Liver (tissue), 8 donors: ENCODE measurements at regions not wholly inside any gene's neighbourhood (a gene's known extent, or its start where the extent isn't known, plus 50 kb on each side); places are given as distances from the start of the nearest gene placed in this dataset.

Experiments used
- DNase-seq: peaks from one replicate; pipeline ENCODE4 v3.0.0-alpha.2; 2017; ENCODE audit warnings: low spot score
- H3K27ac ChIP-seq, 2 donors: one replicate each; pipeline ENCODE4 v1.7.0; 2013; ENCODE audit warnings: inconsistent platforms in 2 of 2, low read length in 2 of 2, control low read depth in 1 of 2, low read depth in 1 of 2, mild to moderate bottlenecking in 1 of 2
- H3K27me3 ChIP-seq, 4 donors: one replicate each; pipeline versions ENCODE4 v1.6.1 to v1.7.0; 2013; ENCODE audit warnings: low read length in 3 of 4, inconsistent platforms in 1 of 4, mild to moderate bottlenecking in 1 of 4, moderate library complexity in 1 of 4; ENCODE audit not compliant: control insufficient read depth in 4 of 4, insufficient read depth in 4 of 4
- H3K36me3 ChIP-seq, 4 donors: one replicate each; pipeline versions ENCODE4 v1.6.1 to v1.7.0; 2013; ENCODE audit warnings: low read length in 3 of 4, mild to moderate bottlenecking in 3 of 4, low read depth in 1 of 4, moderate library complexity in 1 of 4; ENCODE audit not compliant: control insufficient read depth in 4 of 4, insufficient read depth in 3 of 4
- H3K4me1 ChIP-seq, 4 donors: one replicate each; pipeline versions ENCODE4 v1.6.1 to v1.7.0; 2013; ENCODE audit warnings: low read length in 3 of 4, mild to moderate bottlenecking in 3 of 4, moderate library complexity in 1 of 4; ENCODE audit not compliant: control insufficient read depth in 4 of 4, insufficient read depth in 4 of 4
- H3K4me3 ChIP-seq, 3 donors: one replicate each; pipeline versions ENCODE4 v1.6.1 to v1.7.0; 2013; ENCODE audit warnings: low read length in 3 of 3, control low read depth in 1 of 3, low read depth in 1 of 3, mild to moderate bottlenecking in 1 of 3
- H3K9ac ChIP-seq, 2 donors: one replicate each; pipeline ENCODE4 v1.7.0; 2013; ENCODE audit warnings: low read length in 2 of 2, mild to moderate bottlenecking in 2 of 2, moderate library complexity in 2 of 2, control low read depth in 1 of 2, low read depth in 1 of 2
- H3K9me3 ChIP-seq, 4 donors: one replicate each; pipeline versions ENCODE4 v1.6.1 to v1.7.0; 2013; ENCODE audit warnings: low read length in 3 of 4; ENCODE audit not compliant: control insufficient read depth in 4 of 4
- EGR1 ChIP-seq, 2 donors: IDR thresholded peaks; 2 replicates each; pipeline ENCODE4 v1.6.1; 2016 to 2018; ENCODE audit warnings: antibody characterized with exemption in 2 of 2, low read depth in 2 of 2
- FOXA1 ChIP-seq: IDR thresholded peaks from 2 replicates; pipeline ENCODE4 v1.6.1; 2016; ENCODE audit warnings: antibody characterized with exemption
- FOXA2 ChIP-seq: IDR thresholded peaks from 2 replicates; pipeline ENCODE4 v1.6.1; 2016; ENCODE audit warnings: antibody characterized with exemption
- GABPA ChIP-seq, 2 donors: IDR thresholded peaks in 1 of 2; conservative IDR thresholded peaks in 1 of 2; 2 replicates each; pipeline ENCODE4 v1.6.1; 2016; ENCODE audit warnings: antibody characterized with exemption in 2 of 2, mild to moderate bottlenecking in 1 of 2, moderate library complexity in 1 of 2
- HNF4A ChIP-seq, 2 donors: conservative IDR thresholded peaks; 2 replicates each; pipeline ENCODE4 v1.6.1; 2016; ENCODE audit warnings: antibody characterized with exemption in 2 of 2, mild to moderate bottlenecking in 2 of 2
- HNF4G ChIP-seq: IDR thresholded peaks from 2 replicates; pipeline ENCODE4 v1.6.1; 2016; ENCODE audit warnings: antibody characterized with exemption
- JUND ChIP-seq, 2 donors: IDR thresholded peaks; 2 replicates each; pipeline ENCODE4 v1.6.1; 2016; ENCODE audit warnings: antibody characterized with exemption in 2 of 2
- NR2F2 ChIP-seq: IDR thresholded peaks from 2 replicates; pipeline ENCODE4 v1.6.1; 2016; ENCODE audit warnings: antibody characterized with exemption
- RAD21 ChIP-seq, 2 donors: IDR thresholded peaks; 2 replicates each; pipeline ENCODE4 v1.6.1; 2016; ENCODE audit warnings: antibody characterized with exemption in 2 of 2, mild to moderate bottlenecking in 2 of 2
- SP1 ChIP-seq: IDR thresholded peaks from 2 replicates; pipeline ENCODE4 v1.6.1; 2018; ENCODE audit warnings: antibody characterized with exemption, mild to moderate bottlenecking
- TAF1 ChIP-seq: conservative IDR thresholded peaks from 2 replicates; pipeline ENCODE4 v1.6.1; 2016; ENCODE audit warnings: antibody characterized with exemption, mild to moderate bottlenecking
- YY1 ChIP-seq: IDR thresholded peaks from 2 replicates; pipeline ENCODE4 v1.6.1; 2016; ENCODE audit warnings: antibody characterized with exemption, mild to moderate bottlenecking
- WGBS: extraction: QIAGEN DNeasy Blood & Tissue Kit; methylation state at CpG from one replicate; pipeline ENCODE4 v1.1.7; 2013; 5-methylcytosine and 5-hydroxymethylcytosine counted together
- TF ChIP-seq, protein P1 (sequence below): IDR thresholded peaks from 2 replicates; pipeline ENCODE4 v1.6.1; 2016; ENCODE audit warnings: antibody characterized with exemption
- TF ChIP-seq, protein P2 (sequence below): fragments of 150-350 bp; IDR thresholded peaks from 2 replicates; pipeline ENCODE4 v1.5.1; 2017; ENCODE audit warnings: improper control_type of control experiment, low read depth, low read length; ENCODE audit not compliant: missing input control
- TF ChIP-seq, protein P3 (sequence below): IDR thresholded peaks from 2 replicates; pipeline ENCODE4 v1.6.1; 2016; ENCODE audit warnings: antibody characterized with exemption
- TF ChIP-seq, protein P4 (sequence below): IDR thresholded peaks from 2 replicates; pipeline ENCODE4 v1.6.1; 2016; ENCODE audit warnings: antibody characterized with exemption, mild to moderate bottlenecking
- TF ChIP-seq, protein P5 (sequence below): IDR thresholded peaks from 2 replicates; pipeline ENCODE4 v1.6.1; 2016; ENCODE audit warnings: antibody characterized with exemption
- donor health status: healthy.
- donor health status: healthy.
- donor health status: healthy.
- donor health status: healthy.
- donor health status: healthy.

DNA sequence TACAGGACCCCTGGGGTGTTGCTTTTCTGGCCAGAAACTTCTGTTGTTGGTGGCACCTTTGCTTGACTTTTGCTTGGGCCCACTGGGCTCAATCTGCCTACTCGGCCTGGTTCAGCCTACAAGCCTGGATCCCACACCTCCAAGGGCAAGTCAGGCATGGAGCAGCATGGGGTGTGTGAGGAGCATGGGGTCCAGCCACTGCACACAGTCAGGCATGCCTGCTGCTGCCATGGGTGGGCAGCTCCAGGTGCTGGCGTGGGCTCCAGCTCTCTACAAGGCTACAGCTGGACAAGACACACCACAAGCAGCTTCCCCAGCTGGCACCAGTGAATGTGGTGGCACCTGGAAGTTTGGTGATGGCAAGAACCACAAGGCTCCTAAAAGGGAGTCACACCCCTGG, 1683.1 kb upstream of the ADGRL3 start:
- H3K36me3 ChIP-seq: no peaks in the 10 kb centered on the region
- no peak overlapping the region for H3K27ac ChIP-seq
- no peak for DNase-seq
- no peaks in the 10 kb centered on the region for H3K27me3 ChIP-seq
- H3K9me3 ChIP-seq: peaks cover 0 to 4% (median 1%) of the 10 kb centered on the region in 4 donors
- no peak overlapping the region for H3K9ac ChIP-seq
- H3K4me3 ChIP-seq: no peak overlapping the region
- no peaks in the 10 kb centered on the region for H3K4me1 ChIP-seq
- TF ChIP-seq TAF1: no peak
- TF ChIP-seq, protein P1, sequence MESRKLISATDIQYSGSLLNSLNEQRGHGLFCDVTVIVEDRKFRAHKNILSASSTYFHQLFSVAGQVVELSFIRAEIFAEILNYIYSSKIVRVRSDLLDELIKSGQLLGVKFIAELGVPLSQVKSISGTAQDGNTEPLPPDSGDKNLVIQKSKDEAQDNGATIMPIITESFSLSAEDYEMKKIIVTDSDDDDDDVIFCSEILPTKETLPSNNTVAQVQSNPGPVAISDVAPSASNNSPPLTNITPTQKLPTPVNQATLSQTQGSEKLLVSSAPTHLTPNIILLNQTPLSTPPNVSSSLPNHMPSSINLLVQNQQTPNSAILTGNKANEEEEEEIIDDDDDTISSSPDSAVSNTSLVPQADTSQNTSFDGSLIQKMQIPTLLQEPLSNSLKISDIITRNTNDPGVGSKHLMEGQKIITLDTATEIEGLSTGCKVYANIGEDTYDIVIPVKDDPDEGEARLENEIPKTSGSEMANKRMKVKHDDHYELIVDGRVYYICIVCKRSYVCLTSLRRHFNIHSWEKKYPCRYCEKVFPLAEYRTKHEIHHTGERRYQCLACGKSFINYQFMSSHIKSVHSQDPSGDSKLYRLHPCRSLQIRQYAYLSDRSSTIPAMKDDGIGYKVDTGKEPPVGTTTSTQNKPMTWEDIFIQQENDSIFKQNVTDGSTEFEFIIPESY: no peak
- TF ChIP-seq JUND (IDR thresholded peaks at IDR 0.05): no peak
- TF ChIP-seq HNF4A (conservative IDR thresholded peaks at IDR 0.05): no peak
- no peak for TF ChIP-seq EGR1 (IDR thresholded peaks at IDR 0.05; ENCODE audit: low read depth in 2 of 2)
- no peak for TF ChIP-seq FOXA2
- TF ChIP-seq NR2F2: no peak
- TF ChIP-seq FOXA1: no peak
- TF ChIP-seq YY1: no peak
- TF ChIP-seq, protein P2, sequence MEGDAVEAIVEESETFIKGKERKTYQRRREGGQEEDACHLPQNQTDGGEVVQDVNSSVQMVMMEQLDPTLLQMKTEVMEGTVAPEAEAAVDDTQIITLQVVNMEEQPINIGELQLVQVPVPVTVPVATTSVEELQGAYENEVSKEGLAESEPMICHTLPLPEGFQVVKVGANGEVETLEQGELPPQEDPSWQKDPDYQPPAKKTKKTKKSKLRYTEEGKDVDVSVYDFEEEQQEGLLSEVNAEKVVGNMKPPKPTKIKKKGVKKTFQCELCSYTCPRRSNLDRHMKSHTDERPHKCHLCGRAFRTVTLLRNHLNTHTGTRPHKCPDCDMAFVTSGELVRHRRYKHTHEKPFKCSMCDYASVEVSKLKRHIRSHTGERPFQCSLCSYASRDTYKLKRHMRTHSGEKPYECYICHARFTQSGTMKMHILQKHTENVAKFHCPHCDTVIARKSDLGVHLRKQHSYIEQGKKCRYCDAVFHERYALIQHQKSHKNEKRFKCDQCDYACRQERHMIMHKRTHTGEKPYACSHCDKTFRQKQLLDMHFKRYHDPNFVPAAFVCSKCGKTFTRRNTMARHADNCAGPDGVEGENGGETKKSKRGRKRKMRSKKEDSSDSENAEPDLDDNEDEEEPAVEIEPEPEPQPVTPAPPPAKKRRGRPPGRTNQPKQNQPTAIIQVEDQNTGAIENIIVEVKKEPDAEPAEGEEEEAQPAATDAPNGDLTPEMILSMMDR: no peak
- TF ChIP-seq, protein P3, sequence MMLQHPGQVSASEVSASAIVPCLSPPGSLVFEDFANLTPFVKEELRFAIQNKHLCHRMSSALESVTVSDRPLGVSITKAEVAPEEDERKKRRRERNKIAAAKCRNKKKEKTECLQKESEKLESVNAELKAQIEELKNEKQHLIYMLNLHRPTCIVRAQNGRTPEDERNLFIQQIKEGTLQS: no peak
- no peak for TF ChIP-seq HNF4G
- 75% methylated on average over 2 of the region's 2 CpGs for WGBS

DNA sequence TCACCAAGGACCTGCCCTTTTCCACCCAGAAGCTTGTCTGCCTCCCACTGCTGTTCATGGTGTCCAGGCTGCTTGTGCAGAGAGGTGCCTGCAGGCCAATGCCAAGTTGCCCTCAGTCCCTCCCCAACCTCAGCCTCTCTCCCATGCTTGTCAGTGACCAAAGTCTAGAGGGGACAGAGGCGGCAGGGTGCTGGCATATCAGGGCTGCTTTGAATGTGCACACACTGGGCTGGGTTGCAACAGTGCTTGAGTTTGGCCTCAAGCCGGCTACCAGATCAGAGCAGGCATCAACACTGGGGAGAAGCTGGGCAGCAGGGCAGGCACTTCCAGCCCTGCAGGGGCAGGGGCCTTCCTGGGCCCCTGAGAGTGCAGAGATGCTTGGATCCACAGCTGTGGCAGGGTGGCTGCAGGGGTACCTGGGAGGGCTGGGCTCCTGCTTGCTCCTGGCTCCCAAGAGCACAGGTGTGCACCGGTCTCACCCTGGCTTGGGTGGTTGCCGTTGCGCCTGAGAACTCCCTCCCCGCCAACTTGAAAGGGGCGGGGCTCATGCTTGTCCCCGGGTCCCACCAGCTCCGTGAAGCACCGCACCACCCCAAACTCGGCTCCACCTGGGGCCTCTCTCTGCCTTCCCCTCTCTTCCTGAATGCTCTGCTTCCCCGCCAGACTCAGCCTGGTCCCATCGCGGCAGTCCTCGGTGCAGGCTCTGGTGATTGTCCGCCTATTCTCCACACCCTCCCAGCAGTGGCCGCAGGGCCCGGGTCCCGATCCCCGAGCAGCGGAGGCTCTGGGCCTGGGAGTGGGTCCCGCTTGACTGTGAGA, 1681.9 kb upstream of the ADGRL3 start:
- 84% methylated on average over 22 of the region's 22 CpGs for WGBS
- no peak for DNase-seq
- Histone ChIP-seq H3K27ac (no peak overlapping the region), H3K36me3 (no peaks in the 10 kb centered on the region), H3K27me3 (no peaks in the 10 kb centered on the region), H3K9ac (no peak overlapping the region), H3K9me3 (peaks cover 0 to 4% (median 1%) of the 10 kb centered on the region in 4 donors), H3K4me3 (no peak overlapping the region), H3K4me1 (no peaks in the 10 kb centered on the region)
- TF ChIP-seq SP1 (no peak), RAD21 (IDR thresholded peaks at IDR 0.05) (no peak), TAF1 (no peak), FOXA1 (no peak), GABPA (IDR thresholded peaks at IDR 0.05 in 1 of 2, conservative IDR thresholded peaks at IDR 0.05 in 1 of 2) (no peak), HNF4A (conservative IDR thresholded peaks at IDR 0.05) (no peak), HNF4G (no peak), YY1 (no peak), FOXA2 (no peak), NR2F2 (no peak), JUND (IDR thresholded peaks at IDR 0.05) (no peak)
- TF ChIP-seq, protein P2: no peak
- TF ChIP-seq, protein P4, sequence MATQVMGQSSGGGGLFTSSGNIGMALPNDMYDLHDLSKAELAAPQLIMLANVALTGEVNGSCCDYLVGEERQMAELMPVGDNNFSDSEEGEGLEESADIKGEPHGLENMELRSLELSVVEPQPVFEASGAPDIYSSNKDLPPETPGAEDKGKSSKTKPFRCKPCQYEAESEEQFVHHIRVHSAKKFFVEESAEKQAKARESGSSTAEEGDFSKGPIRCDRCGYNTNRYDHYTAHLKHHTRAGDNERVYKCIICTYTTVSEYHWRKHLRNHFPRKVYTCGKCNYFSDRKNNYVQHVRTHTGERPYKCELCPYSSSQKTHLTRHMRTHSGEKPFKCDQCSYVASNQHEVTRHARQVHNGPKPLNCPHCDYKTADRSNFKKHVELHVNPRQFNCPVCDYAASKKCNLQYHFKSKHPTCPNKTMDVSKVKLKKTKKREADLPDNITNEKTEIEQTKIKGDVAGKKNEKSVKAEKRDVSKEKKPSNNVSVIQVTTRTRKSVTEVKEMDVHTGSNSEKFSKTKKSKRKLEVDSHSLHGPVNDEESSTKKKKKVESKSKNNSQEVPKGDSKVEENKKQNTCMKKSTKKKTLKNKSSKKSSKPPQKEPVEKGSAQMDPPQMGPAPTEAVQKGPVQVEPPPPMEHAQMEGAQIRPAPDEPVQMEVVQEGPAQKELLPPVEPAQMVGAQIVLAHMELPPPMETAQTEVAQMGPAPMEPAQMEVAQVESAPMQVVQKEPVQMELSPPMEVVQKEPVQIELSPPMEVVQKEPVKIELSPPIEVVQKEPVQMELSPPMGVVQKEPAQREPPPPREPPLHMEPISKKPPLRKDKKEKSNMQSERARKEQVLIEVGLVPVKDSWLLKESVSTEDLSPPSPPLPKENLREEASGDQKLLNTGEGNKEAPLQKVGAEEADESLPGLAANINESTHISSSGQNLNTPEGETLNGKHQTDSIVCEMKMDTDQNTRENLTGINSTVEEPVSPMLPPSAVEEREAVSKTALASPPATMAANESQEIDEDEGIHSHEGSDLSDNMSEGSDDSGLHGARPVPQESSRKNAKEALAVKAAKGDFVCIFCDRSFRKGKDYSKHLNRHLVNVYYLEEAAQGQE: no peak
- TF ChIP-seq, protein P1: no peak
- TF ChIP-seq, protein P5, sequence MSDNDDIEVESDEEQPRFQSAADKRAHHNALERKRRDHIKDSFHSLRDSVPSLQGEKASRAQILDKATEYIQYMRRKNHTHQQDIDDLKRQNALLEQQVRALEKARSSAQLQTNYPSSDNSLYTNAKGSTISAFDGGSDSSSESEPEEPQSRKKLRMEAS: no peak
- TF ChIP-seq, protein P3: no peak
